Peyer's patch (tissue), 4 donors: ENCODE measurements at regions not wholly inside any gene's neighbourhood (a gene's known extent, or its start where the extent isn't known, plus 50 kb on each side); places are given as distances from the start of the nearest gene placed in this dataset.

ENCODE experiments used
- CTCF ChIP-seq, 6 experiments: fragments of 450-650 bp in 4 of 6; fragments of 200-600 bp in 2 of 6; sonication (generic) in 1 of 6; IDR thresholded peaks; one replicate each; pipeline ENCODE4 v1.5.1; 2017 to 2019; ENCODE audit warnings: antibody characterized with exemption in 6 of 6, mild to moderate bottlenecking in 3 of 6, moderate library complexity in 1 of 6
- POLR2A ChIP-seq, 2 donors: fragments of 450-650 bp; IDR thresholded peaks; one replicate each; pipeline ENCODE4 v1.5.1; 2017; ENCODE audit warnings: antibody characterized with exemption in 2 of 2, mild to moderate bottlenecking in 2 of 2, moderate library complexity in 2 of 2

DNA sequence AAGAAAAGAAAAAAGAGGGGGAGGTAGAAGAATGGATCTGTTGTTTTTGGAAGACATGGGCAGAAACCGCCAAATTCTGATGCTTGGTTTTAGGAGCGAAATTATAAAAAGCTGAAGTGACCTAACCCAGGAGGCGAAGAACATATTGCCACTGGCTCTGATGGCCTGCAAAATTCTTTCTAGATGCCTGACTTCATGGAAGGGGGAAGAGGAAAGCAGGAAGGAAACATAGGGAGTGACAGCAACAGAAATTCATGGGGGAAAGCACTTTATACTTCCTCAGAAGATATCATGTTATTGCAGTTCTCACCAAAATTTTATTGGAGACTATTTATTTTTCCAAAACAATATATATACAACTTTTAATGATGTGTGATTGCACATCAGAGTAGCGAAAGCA, 213.5 kb downstream of the DLEU7 start:
- TF ChIP-seq CTCF (IDR thresholded peaks at IDR 0.05) (no peak), POLR2A (IDR thresholded peaks at IDR 0.05) (no peak)
